H1 (cell line): ENCODE measurements at regions not wholly inside any gene's neighbourhood (a gene's known extent, or its start where the extent isn't known, plus 50 kb on each side); places are given as distances from the start of the nearest gene placed in this dataset.

Experiments used
- CTCF ChIA-PET: fragments of 300-600 bp; sonication (Branson Sonifier 250); formaldehyde crosslinking; loops from one replicate; lab custom pipeline; 2021; ENCODE audit not compliant: partially characterized antibody; lab: Charles Lee
- POLR2A ChIA-PET: fragments of 300-600 bp; sonication (Branson Sonifier 250); formaldehyde crosslinking; loops from one replicate; lab custom pipeline; 2021; ENCODE audit warnings: inconsistent platforms; ENCODE audit not compliant: partially characterized antibody; lab: Charles Lee
- DNase-seq, 2 experiments: peaks; one replicate each; pipeline versions ENCODE4 v3.0.0 to v3.0.0-alpha.2; 2010 to 2022; ENCODE audit warnings: low spot score in 2 of 2, low read depth in 1 of 2, mixed read lengths in 1 of 2
- FAIRE-seq: peaks from 2 replicates; lab custom pipeline; 2011; peaks lifted over from hg19 to GRCh38; lab: Jason Lieb, UNC
- H2AFZ ChIP-seq: 2 replicates; pipeline ENCODE4 v1.8.1; 2012; ENCODE audit warnings: low read length, inconsistent platforms
- H2AK5ac ChIP-seq: 2 replicates; pipeline ENCODE4 v1.6.1; 2013; ENCODE audit warnings: low read depth, low read length
- H2BK120ac ChIP-seq: replicated peaks from 2 replicates; pipeline ENCODE3; 2013; ENCODE audit warnings: low read depth, low read length, inconsistent platforms
- H2BK12ac ChIP-seq: 2 replicates; pipeline ENCODE4 v1.6.1; 2013; ENCODE audit warnings: low read depth, low read length
- H2BK15ac ChIP-seq: 2 replicates; pipeline ENCODE4 v1.6.1; 2013; ENCODE audit warnings: low read length
- H2BK20ac ChIP-seq: 2 replicates; pipeline ENCODE4 v1.6.1; 2013; ENCODE audit warnings: low read length
- H2BK5ac ChIP-seq: 2 replicates; pipeline ENCODE4 v1.6.1; 2013; ENCODE audit warnings: low read depth, low read length
- H3K14ac ChIP-seq: 2 replicates; pipeline ENCODE4 v1.6.1; 2013; ENCODE audit warnings: inconsistent platforms; ENCODE audit not compliant: insufficient read length
- H3K18ac ChIP-seq: 2 replicates; pipeline ENCODE4 v1.6.1; 2013; ENCODE audit warnings: low read length; ENCODE audit errors: extremely low read depth
- H3K23ac ChIP-seq: 2 replicates; pipeline ENCODE4 v1.6.1; 2013; ENCODE audit warnings: inconsistent platforms; ENCODE audit not compliant: insufficient read length
- H3K23me2 ChIP-seq: 2 replicates; pipeline ENCODE4 v1.6.1; 2013; ENCODE audit warnings: low read depth, low read length
- H3K27ac ChIP-seq: 2 replicates; pipeline ENCODE4 v1.6.1; 2011; ENCODE audit warnings: low read depth, low read length, inconsistent platforms
- H3K27me3 ChIP-seq, 4 experiments: replicated peaks in 1 of 4; 1 replicate in 1 of 4; 2 replicates in 3 of 4; pipeline versions ENCODE4 v1.6.1 to v1.8.1; 2011 to 2013; ENCODE audit warnings: low read length in 3 of 4, mild to moderate bottlenecking in 3 of 4, inconsistent platforms in 2 of 4, mixed read lengths in 2 of 4, moderate library complexity in 1 of 4; ENCODE audit not compliant: control insufficient read depth in 3 of 4, insufficient read depth in 3 of 4; ENCODE audit errors: extremely low read depth in 1 of 4
- H3K36me3 ChIP-seq, 4 experiments: 2 replicates each; pipeline versions ENCODE4 v1.6.1 to v1.8.1; 2011 to 2013; ENCODE audit warnings: mild to moderate bottlenecking in 4 of 4, low read length in 3 of 4, moderate library complexity in 2 of 4, control low read depth in 1 of 4, inconsistent platforms in 1 of 4; ENCODE audit not compliant: insufficient read depth in 4 of 4, control insufficient read depth in 2 of 4
- H3K4ac ChIP-seq: replicated peaks from 2 replicates; pipeline ENCODE3; 2013; ENCODE audit warnings: low read length, low read depth, mixed read lengths, inconsistent platforms; ENCODE audit not compliant: insufficient read length
- H3K4me1 ChIP-seq, 4 experiments: replicated peaks in 1 of 4; 1 replicate in 1 of 4; 2 replicates in 3 of 4; pipeline versions ENCODE4 v1.6.1 to v1.8.1; 2011 to 2013; ENCODE audit warnings: low read length in 3 of 4, inconsistent platforms in 2 of 4, mixed read lengths in 1 of 4; ENCODE audit not compliant: insufficient read depth in 4 of 4, control insufficient read depth in 3 of 4
- H3K4me2 ChIP-seq, 2 experiments: 2 replicates each; pipeline versions ENCODE4 v1.6.1 to v1.8.1; 2011 to 2013; ENCODE audit warnings: low read depth in 2 of 2, low read length in 2 of 2, control low read depth in 1 of 2, inconsistent platforms in 1 of 2, mild to moderate bottlenecking in 1 of 2; ENCODE audit not compliant: insufficient read depth in 1 of 2
- H3K4me3 ChIP-seq, 4 experiments: fragments of 200-600, 300-600 bp in 1 of 4; sonication (generic), shearing (Covaris generic), sonication (Bioruptor Twin) in 1 of 4; 2 replicates each; pipeline versions ENCODE4 v1.5.1 to v1.8.1; 2011 to 2016; ENCODE audit warnings: low read length in 4 of 4, low read depth in 3 of 4, control low read depth in 2 of 4, inconsistent platforms in 2 of 4, mild to moderate bottlenecking in 2 of 4, mixed read lengths in 1 of 4, moderate library complexity in 1 of 4; ENCODE audit not compliant: insufficient read depth in 2 of 4; ENCODE audit errors: extremely low read depth in 1 of 4
- H3K56ac ChIP-seq: replicated peaks from 2 replicates; pipeline ENCODE3; 2013; ENCODE audit warnings: low read depth, mild to moderate bottlenecking, mixed read lengths, low read length, inconsistent platforms; ENCODE audit not compliant: insufficient read length
- H3K79me1 ChIP-seq: 2 replicates; pipeline ENCODE4 v1.6.1; 2013; ENCODE audit warnings: low read depth, low read length, control low read depth
- H3K79me2 ChIP-seq, 2 experiments: 2 replicates each; pipeline versions ENCODE4 v1.6.1 to v1.8.1; 2012 to 2013; ENCODE audit warnings: low read length in 2 of 2, mild to moderate bottlenecking in 2 of 2, inconsistent platforms in 1 of 2; ENCODE audit not compliant: insufficient read depth in 2 of 2, control insufficient read depth in 1 of 2
- H3K9ac ChIP-seq, 4 experiments: replicated peaks in 1 of 4; 1 replicate in 1 of 4; 2 replicates in 3 of 4; pipeline versions ENCODE4 v1.6.1 to v1.8.1; 2011 to 2013; ENCODE audit warnings: low read depth in 3 of 4, low read length in 3 of 4, control low read depth in 2 of 4, mild to moderate bottlenecking in 2 of 4, moderate library complexity in 2 of 4, inconsistent platforms in 1 of 4; ENCODE audit errors: extremely low read depth in 1 of 4
- H3K9me3 ChIP-seq, 2 experiments: 2 replicates each; pipeline versions ENCODE4 v1.6.1 to v1.8.1; 2012 to 2013; ENCODE audit warnings: mild to moderate bottlenecking in 2 of 2, moderate library complexity in 2 of 2, control low read depth in 1 of 2, inconsistent platforms in 1 of 2, low read depth in 1 of 2, low read length in 1 of 2, mixed read lengths in 1 of 2; ENCODE audit not compliant: insufficient read depth in 2 of 2
- H4K20me1 ChIP-seq, 2 experiments: replicated peaks in 1 of 2; 2 replicates each; pipeline versions ENCODE3 to v1.8.1; 2011 to 2013; ENCODE audit warnings: inconsistent platforms in 2 of 2, low read length in 2 of 2, mild to moderate bottlenecking in 1 of 2; ENCODE audit not compliant: insufficient read depth in 2 of 2, control insufficient read depth in 1 of 2
- H4K5ac ChIP-seq: 2 replicates; pipeline ENCODE4 v1.6.1; 2013; ENCODE audit warnings: low read length, low read depth, mixed read lengths, inconsistent platforms; ENCODE audit not compliant: insufficient read length
- H4K8ac ChIP-seq: 2 replicates; pipeline ENCODE4 v1.8.0; 2013; ENCODE audit warnings: mild to moderate bottlenecking, moderate library complexity, low read length, inconsistent platforms; ENCODE audit not compliant: insufficient read depth; ENCODE audit errors: extremely low read depth
- H4K91ac ChIP-seq: replicated peaks from 2 replicates; pipeline ENCODE3; 2013; ENCODE audit warnings: low read length, mixed read lengths, inconsistent platforms; ENCODE audit not compliant: insufficient read length
- CBX5 ChIP-seq: fragments of 300-800, 300-1000 bp; sonication (generic); IDR thresholded peaks from 2 replicates; pipeline ENCODE4 v1.7.1; 2016; ENCODE audit warnings: antibody characterized with exemption, low read length, low read depth
- CREB1 ChIP-seq: IDR thresholded peaks from 2 replicates; pipeline ENCODE4 v1.6.1; 2012; ENCODE audit warnings: inconsistent platforms
- GTF2F1 ChIP-seq: IDR thresholded peaks from 2 replicates; pipeline ENCODE4 v1.6.1; 2012; ENCODE audit warnings: low read depth, low read length, improper control_type of control experiment, borderline replicate concordance
- HDAC6 ChIP-seq: IDR thresholded peaks from one replicate; pipeline ENCODE4 v1.7.1; 2012; ENCODE audit warnings: low read depth, mild to moderate bottlenecking, inconsistent platforms, low read length, moderate library complexity
- SIN3A ChIP-seq, 2 experiments: IDR thresholded peaks in 1 of 2; conservative IDR thresholded peaks in 1 of 2; 2 replicates each; pipeline ENCODE4 v1.6.1; 2011 to 2012; ENCODE audit warnings: low read length in 2 of 2, improper control_type of control experiment in 1 of 2, low read depth in 1 of 2, mild to moderate bottlenecking in 1 of 2
- TF ChIP-seq, protein P1 (sequence below): IDR thresholded peaks from 2 replicates; pipeline ENCODE4 v1.6.1; 2012; ENCODE audit warnings: low read length, inconsistent platforms
- TF ChIP-seq, protein P2 (sequence below): IDR thresholded peaks from 2 replicates; pipeline ENCODE4 v1.6.1; 2011; ENCODE audit warnings: low read depth, mild to moderate bottlenecking, low read length; ENCODE audit not compliant: insufficient read depth

DNA sequence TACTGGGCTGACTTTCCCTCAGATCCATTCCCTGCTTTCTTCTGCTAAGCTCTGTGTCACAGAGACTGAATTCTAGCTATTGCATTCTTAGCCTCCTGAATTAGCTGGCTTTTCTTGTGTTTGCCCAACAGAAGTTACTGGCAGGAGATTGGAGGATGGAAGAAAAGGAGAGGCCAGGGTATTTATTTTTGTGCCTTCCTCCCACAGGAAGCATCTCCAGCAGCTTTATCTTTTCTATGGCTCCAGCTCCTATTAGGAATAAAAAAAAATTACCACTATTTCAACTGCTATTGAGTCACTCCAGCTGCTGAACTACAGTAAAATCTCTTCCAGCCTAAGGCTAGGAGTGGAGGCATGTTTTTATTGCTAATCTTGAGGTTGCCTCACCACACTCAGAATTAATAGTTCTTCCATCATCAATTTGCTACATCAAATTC is 492.4 kb downstream of the RFPL4B start:
- Histone ChIP-seq H2BK15ac (no peak overlapping the region), H3K18ac (no peak overlapping the region), H4K20me1 (no peaks in the 10 kb centered on the region), H2BK12ac (no peak overlapping the region), H3K4me3 (no peak overlapping the region), H4K8ac (no peak overlapping the region), H3K14ac (no peak overlapping the region), H2BK20ac (no peak overlapping the region), H3K4ac (no peak overlapping the region), H3K4me1 (no peaks in the 10 kb centered on the region), H2BK120ac (no peak overlapping the region), H3K56ac (no peak overlapping the region), H3K23me2 (no peaks in the 10 kb centered on the region), H3K79me2 (no peaks in the 10 kb centered on the region), H3K36me3 (no peaks in the 10 kb centered on the region), H4K91ac (no peak overlapping the region), H3K9me3 (no peaks in the 10 kb centered on the region), H3K27ac (no peak overlapping the region), H2BK5ac (no peak overlapping the region), H3K23ac (no peak overlapping the region), H3K4me2 (no peak overlapping the region), H3K27me3 (no peaks in the 10 kb centered on the region), H2AFZ (no peak overlapping the region), H2AK5ac (no peak overlapping the region), H3K9ac (no peak overlapping the region), H3K79me1 (no peaks in the 10 kb centered on the region), H4K5ac (no peak overlapping the region)
- FAIRE-seq (no peak), DNase-seq (no peak)
- ChIA-PET CTCF (interaction anchor here (1.2 to 1.5 kb wide), 2 partner anchors 9 to 351 kb away, joined by 5 to 6 read pairs; no protein-coding TSS in a partner anchor), POLR2A (no interaction called here)
- no peak for TF ChIP-seq HDAC6
- TF ChIP-seq CBX5, result no peak
- no peak for TF ChIP-seq SIN3A (conservative IDR thresholded peaks at IDR 0.05 in 1 of 2, IDR thresholded peaks at IDR 0.05 in 1 of 2; ENCODE audit: low read depth in 1 of 2, low read length in 2 of 2)
- no peak for TF ChIP-seq GTF2F1
- TF ChIP-seq, protein P1, sequence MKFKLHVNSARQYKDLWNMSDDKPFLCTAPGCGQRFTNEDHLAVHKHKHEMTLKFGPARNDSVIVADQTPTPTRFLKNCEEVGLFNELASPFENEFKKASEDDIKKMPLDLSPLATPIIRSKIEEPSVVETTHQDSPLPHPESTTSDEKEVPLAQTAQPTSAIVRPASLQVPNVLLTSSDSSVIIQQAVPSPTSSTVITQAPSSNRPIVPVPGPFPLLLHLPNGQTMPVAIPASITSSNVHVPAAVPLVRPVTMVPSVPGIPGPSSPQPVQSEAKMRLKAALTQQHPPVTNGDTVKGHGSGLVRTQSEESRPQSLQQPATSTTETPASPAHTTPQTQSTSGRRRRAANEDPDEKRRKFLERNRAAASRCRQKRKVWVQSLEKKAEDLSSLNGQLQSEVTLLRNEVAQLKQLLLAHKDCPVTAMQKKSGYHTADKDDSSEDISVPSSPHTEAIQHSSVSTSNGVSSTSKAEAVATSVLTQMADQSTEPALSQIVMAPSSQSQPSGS, result no peak
- TF ChIP-seq, protein P2, sequence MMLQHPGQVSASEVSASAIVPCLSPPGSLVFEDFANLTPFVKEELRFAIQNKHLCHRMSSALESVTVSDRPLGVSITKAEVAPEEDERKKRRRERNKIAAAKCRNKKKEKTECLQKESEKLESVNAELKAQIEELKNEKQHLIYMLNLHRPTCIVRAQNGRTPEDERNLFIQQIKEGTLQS, result no peak
- TF ChIP-seq CREB1, result no peak
